NOMO-1 (cell line): ENCODE measurements at regions not wholly inside any gene's neighbourhood (a gene's known extent, or its start where the extent isn't known, plus 50 kb on each side); places are given as distances from the start of the nearest gene placed in this dataset.

Experiments used
- DNase-seq, 2 experiments: peaks; one replicate each; lab custom pipeline; 2025; ENCODE audit not compliant: unreplicated experiment in 2 of 2; lab: John Stamatoyannopoulos, UW

- DNase-seq = no peak
These were observed 89.7 kb upstream of the BCL9 start for GRCh38 chr1:147451628-147452027.

DNA sequence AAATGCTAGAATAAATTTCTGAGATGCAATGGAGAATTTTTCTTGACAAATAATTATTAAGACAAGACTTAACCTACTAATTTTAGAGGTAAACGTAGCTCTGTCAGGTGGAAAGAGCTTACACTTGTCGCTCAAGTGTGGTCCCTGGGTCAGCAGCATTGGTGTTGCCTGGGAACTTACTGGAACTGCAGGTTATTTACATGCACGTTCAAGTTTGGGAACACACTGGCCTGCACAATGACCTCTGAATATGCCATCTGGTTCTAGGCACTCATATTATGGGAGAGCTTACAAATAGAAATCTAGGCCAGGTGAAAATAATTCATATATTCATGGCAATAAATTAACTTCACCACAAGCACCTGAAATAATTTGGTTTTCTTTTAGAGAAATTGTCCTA, 88.5 kb upstream of the BCL9 start:
- DNase-seq = no peak

DNA sequence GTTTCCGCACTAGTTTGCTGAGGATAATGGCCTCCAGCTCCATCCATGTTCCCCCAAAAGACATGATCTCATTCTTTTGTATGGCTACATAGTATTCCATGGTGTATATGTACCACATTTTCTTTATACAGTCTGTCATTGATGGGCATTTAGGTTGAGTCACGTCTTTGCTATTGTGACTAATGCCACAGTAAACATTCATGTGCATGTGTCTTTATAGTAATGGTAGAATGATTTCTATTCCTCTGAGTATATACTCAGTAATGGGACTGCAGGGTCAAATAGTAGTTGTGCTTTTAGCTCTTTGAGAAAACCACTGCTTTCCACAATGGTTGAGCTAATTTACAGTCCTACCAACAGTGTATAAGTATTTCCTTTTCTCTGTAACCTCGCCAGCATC, 78.3 kb upstream of the BCL9 start:
- DNase-seq = no peak

GRCh38 chr1:147466543-147466942, 74.8 kb upstream of the BCL9 start:
- DNase-seq = no peak

DNA sequence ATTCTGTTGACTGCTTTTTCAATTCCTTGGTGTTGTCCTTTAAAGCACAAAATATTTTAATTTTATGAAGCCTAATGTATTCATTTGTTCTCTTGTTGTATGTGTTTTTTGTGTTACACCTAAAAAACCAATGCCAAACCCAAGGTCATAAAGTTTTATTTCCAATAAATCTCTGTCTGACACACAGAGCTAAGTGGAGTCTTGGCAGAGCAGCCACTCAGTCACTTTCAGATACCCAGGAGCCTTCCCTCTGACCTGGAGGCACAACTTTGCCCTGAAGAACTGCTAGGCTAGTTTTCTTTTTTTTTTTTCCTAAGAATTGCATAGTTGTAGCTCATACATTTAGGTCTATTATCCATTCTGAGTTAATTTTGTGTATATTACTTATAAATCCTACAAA, 71.2 kb upstream of the BCL9 start:
- DNase-seq = no peak

DNA sequence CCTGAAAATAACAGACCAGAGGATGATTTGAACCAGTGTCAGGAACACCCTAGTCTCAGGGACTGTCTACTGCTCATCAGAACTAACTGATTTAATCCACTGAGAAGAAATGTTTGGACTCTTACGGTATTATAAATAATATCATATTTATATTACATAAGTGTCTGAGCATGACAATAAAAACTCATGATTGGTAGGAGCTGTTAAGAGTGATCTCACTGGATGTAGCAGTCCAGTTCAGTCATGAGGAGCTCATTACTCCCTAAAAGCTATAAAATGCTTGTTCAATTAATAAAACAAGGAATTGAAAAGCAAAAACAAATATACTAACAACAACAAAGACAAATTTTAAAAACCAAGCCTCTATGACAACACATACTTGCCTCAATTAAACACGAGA, 68.8 kb upstream of the BCL9 start:
- no peak for DNase-seq

- no peak for DNase-seq
These were observed 68.2 kb upstream of the BCL9 start for GRCh38 chr1:147472966-147473732.

DNA sequence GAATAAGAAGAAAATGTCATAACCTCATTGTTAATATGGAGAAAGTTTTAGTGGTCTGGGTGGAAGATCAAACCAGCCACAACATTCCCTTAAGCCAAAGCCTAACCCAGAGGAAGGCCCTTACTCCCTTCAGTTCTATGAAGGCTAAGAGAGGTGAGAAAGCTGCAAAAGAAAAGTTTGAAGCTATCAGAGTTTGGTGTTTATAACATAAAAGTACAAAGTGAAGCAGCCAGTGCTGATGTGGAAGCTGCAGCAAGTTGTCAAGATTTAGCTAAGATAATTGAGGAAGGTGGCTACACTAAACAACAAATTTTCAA, 67.6 kb upstream of the BCL9 start:
- no peak for DNase-seq

DNA sequence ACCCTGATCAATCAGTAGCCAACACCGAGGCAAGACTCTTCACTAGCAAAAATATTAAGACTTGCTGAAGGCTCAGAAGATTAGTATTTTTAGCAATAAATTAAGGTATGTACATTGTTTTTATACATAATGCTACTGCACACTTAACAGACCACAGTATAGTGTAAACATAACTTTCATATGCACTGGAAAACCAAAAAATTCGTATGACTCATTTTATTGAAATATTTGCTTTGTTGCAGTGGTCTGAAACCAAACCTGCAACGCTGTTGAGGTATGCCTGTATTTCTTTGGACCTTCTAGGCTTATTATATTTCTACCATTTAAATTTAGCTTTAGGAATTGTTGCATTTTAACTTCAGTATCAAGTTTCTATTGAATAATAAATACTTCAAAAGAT, 65.8 kb upstream of the BCL9 start:
- no peak for DNase-seq

DNA sequence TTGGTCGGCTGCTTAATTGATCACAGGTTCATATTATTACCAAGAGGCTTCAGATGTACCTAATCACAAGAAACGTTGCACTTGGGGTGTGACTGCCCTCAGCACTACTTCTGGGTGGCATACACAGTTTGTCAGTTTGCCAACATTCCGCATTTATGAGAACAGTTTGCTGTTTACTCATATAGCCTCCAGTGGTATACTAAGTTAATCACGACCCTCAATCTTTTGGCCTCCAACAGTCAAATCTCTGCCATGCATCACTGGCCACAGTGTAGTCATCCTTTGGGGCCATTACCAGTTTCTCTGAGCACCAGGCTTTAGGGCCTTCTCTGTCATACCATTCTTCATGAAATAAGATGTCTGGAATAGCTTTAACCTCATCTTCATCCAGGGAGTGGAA, 62.8 kb upstream of the BCL9 start:
- DNase-seq = no peak

- DNase-seq = no peak
These were observed 61.3 kb upstream of the BCL9 start for GRCh38 chr1:147479864-147480564.

DNA sequence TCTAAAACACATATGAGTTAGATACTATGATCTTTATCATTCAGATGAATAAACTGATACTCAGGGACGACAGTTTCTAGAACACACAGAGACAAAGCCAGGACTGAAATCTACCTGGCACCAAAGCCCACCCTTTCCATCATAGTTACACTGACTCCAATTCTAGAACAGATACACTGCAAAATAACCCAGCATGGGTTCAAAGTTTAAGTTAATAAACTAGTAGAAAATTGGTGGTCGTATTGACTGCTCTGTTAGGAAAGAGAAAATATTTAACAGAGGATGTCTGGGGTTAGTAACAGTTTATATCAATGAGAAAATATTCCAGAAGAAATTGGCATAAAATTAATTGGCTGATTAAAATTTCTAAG, 60.8 kb upstream of the BCL9 start:
- no peak for DNase-seq

GRCh38 chr1:147486876-147487656, 54.2 kb upstream of the BCL9 start:
- no peak for DNase-seq

DNA sequence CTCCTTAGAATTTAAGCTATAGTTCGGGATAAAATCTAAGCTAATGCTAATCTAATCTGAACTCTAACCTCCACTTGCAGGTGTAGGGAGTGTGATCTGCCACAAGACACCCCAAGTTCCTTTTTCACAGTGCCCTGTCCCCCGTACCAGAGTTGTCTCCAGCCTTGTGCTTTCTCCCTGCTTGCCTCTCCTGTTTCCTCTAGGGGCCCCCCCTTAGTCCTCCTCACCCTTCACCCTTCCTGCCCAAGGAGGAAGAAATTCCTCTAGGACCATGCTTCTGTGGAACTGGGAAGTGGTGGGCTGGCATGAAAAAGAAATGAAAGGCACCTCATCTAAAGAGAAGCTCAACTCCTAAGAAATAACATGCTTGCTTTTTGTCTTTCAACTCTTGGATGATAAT, 50.2 kb upstream of the BCL9 start:
- no peak for DNase-seq
